Ovary (tissue), 7 donors: ENCODE measurements at regions not wholly inside any gene's neighbourhood (a gene's known extent, or its start where the extent isn't known, plus 50 kb on each side); places are given as distances from the start of the nearest gene placed in this dataset.

Experiments used
- DNase-seq, 5 donors: peaks; one replicate each; pipeline ENCODE4 v3.0.0-alpha.2; 2019 to 2020
- H3K27ac ChIP-seq, 2 donors: fragments of 200-600 bp; one replicate each; pipeline versions ENCODE4 v1.5.1 to v1.8.0; 2019 to 2022
- H3K27me3 ChIP-seq: fragments of 200-600 bp; one replicate; pipeline ENCODE4 v1.8.0; 2022
- H3K36me3 ChIP-seq: fragments of 200-600 bp; sonication (generic); one replicate; pipeline ENCODE4 v1.5.1; 2019
- H3K4me1 ChIP-seq: one replicate; pipeline ENCODE4 v1.8.1; 2013; ENCODE audit warnings: mild to moderate bottlenecking, moderate library complexity; ENCODE audit not compliant: insufficient read depth
- H3K4me3 ChIP-seq: fragments of 200-600 bp; sonication (generic); one replicate; pipeline ENCODE4 v1.5.1; 2017
- H3K9me3 ChIP-seq, 2 donors: fragments of 200-600 bp in 1 of 2; sonication (generic) in 1 of 2; one replicate each; pipeline versions ENCODE4 v1.5.1 to v1.8.1; 2013 to 2019; ENCODE audit warnings: mild to moderate bottlenecking in 1 of 2, moderate library complexity in 1 of 2
- CTCF ChIP-seq, 3 donors: fragments of 450-650 bp in 2 of 3; fragments of 200-600 bp in 1 of 3; IDR thresholded peaks; one replicate each; pipeline versions ENCODE4 v1.5.1 to v1.8.0; 2016 to 2022; ENCODE audit warnings: antibody characterized with exemption in 3 of 3, mild to moderate bottlenecking in 1 of 3
- EP300 ChIP-seq: sonication (generic); formaldehyde crosslinking; IDR thresholded peaks from one replicate; pipeline ENCODE4 v1.6.1; 2017; ENCODE audit warnings: antibody characterized with exemption
- POLR2A ChIP-seq: fragments of 450-650 bp; IDR thresholded peaks from one replicate; pipeline ENCODE4 v1.6.1; 2017; ENCODE audit warnings: antibody characterized with exemption, mild to moderate bottlenecking, moderate library complexity
- WGBS, 3 donors: extraction: QIAGEN DNeasy Blood & Tissue Kit in 1 of 3; methylation state at CpG; one replicate each; pipeline versions ENCODE4 v1.1.5 to v1.1.7; 2013 to 2017; 5-methylcytosine and 5-hydroxymethylcytosine counted together
- intact Hi-C, 4 donors: fragments of 100-400 bp; cut with DNase I; formaldehyde crosslinking; loops; one replicate each; pipeline versions ENCODE4 v1.11.0 to v1.15.1; 2022 to 2023
- donor health status: DM: no; HTN: no; CAD: no; lungs with moderate emphysema.
- donor health status: DM: no; HTN: no; CAD: no.
- donor health status: Bipolar disorder and iron deficiency.
- donor health status: DM: no; HTN: no; CAD: no.
- donor health status: DM: yes; HTN: yes; CAD: no.

GRCh38 chr13:60733933-60734332 lies 336.9 kb downstream of the TDRD3 start:
- no peaks in the 10 kb centered on the region for H3K36me3 ChIP-seq
- H3K9me3 ChIP-seq: no peaks in the 10 kb centered on the region
- H3K4me1 ChIP-seq: no peaks in the 10 kb centered on the region
- no peaks in the 10 kb centered on the region for H3K27me3 ChIP-seq
- TF ChIP-seq POLR2A: no peak
- no peak for TF ChIP-seq EP300
- no peak for TF ChIP-seq CTCF (IDR thresholded peaks at IDR 0.05)
- DNase-seq: no peak
- intact Hi-C loops: no loop called here
- no peak overlapping the region for H3K27ac ChIP-seq
- H3K4me3 ChIP-seq: no peak overlapping the region

GRCh38 chr13:60727140-60727539 lies 330.1 kb downstream of the TDRD3 start:
- Histone ChIP-seq H3K27me3 (no peaks in the 10 kb centered on the region), H3K4me1 (no peaks in the 10 kb centered on the region), H3K9me3 (no peaks in the 10 kb centered on the region), H3K36me3 (no peaks in the 10 kb centered on the region), H3K27ac (no peak overlapping the region), H3K4me3 (no peak overlapping the region)
- TF ChIP-seq CTCF (IDR thresholded peaks at IDR 0.05) (no peak), POLR2A (no peak), EP300 (no peak)
- WGBS, 3 donors: 72 to 83% (median 79%) methylated on average over 2 of the region's 2 CpGs
- intact Hi-C loops: no loop called here
- no peak for DNase-seq

GRCh38 chr13:60721063-60721462 lies 324.0 kb downstream of the TDRD3 start:
- no peaks in the 10 kb centered on the region for H3K9me3 ChIP-seq
- intact Hi-C loops: no loop called here
- H3K36me3 ChIP-seq: no peaks in the 10 kb centered on the region

GRCh38 chr13:60720590-60720989 lies 323.6 kb downstream of the TDRD3 start:
- WGBS, 3 donors: 88 to 92% (median 89%) methylated on average over 3 of the region's 3 CpGs
- no peak for DNase-seq
- TF ChIP-seq EP300 (no peak), POLR2A (no peak), CTCF (IDR thresholded peaks at IDR 0.05) (no peak)

More at GRCh38 chr13:60721063-60721462, 324.0 kb downstream of the TDRD3 start:
- DNase-seq: no peak
- Histone ChIP-seq H3K4me1 (no peaks in the 10 kb centered on the region), H3K4me3 (no peak overlapping the region), H3K27me3 (no peaks in the 10 kb centered on the region), H3K27ac (no peak overlapping the region)
- 85 to 94% (median 86%) methylated on average over 3 of the region's 3 CpGs for WGBS, 3 donors
- no peak for TF ChIP-seq POLR2A
- no peak for TF ChIP-seq EP300
- no peak for TF ChIP-seq CTCF (IDR thresholded peaks at IDR 0.05)

GRCh38 chr13:60716313-60716712 lies 319.3 kb downstream of the TDRD3 start:
- 55 to 63% (median 56%) methylated on average over 2 of the region's 2 CpGs for WGBS, 3 donors
- intact Hi-C loops: no loop called here
- TF ChIP-seq CTCF (IDR thresholded peaks at IDR 0.05) (no peak), EP300 (no peak), POLR2A (no peak)

More at GRCh38 chr13:60720590-60720989, 323.6 kb downstream of the TDRD3 start:
- no peaks in the 10 kb centered on the region for H3K9me3 ChIP-seq
- H3K4me1 ChIP-seq: no peaks in the 10 kb centered on the region
- no peaks in the 10 kb centered on the region for H3K36me3 ChIP-seq
- H3K4me3 ChIP-seq: no peak overlapping the region
- H3K27ac ChIP-seq: no peak overlapping the region
- intact Hi-C loops: no loop called here
- no peaks in the 10 kb centered on the region for H3K27me3 ChIP-seq

More at GRCh38 chr13:60716313-60716712, 319.3 kb downstream of the TDRD3 start:
- no peak for DNase-seq
- Histone ChIP-seq H3K36me3 (no peaks in the 10 kb centered on the region), H3K4me3 (no peak overlapping the region), H3K27ac (no peak overlapping the region), H3K9me3 (no peaks in the 10 kb centered on the region), H3K27me3 (no peaks in the 10 kb centered on the region), H3K4me1 (no peaks in the 10 kb centered on the region)
